ENCODE measurements at regions not wholly inside any gene's neighbourhood (a gene's known extent, or its start where the extent isn't known, plus 50 kb on each side); places are given as distances from the start of the nearest gene placed in this dataset.

DNA sequence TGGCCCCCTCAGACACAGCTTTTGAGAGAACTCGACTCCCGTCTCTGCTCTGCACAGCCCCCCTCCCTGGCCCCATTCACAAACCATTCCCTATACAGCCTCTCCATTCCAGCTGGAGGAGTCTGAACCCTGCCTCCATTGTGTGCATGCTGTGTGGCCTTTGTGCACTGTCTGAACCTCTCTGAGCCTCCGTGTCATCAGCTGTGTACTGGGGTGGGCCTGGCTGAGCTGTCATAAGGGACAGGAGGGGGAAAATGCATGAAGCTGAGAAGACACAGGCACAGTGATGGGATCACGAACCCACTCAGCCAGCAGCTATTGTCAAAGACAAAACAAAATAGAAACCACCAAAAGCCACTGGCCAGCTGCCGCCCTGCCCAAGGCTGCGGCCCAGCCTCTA is 130.8 kb downstream of the RFLNA start:
- no peak for DNase-seq

- no peak for DNase-seq
These were observed 129.6 kb downstream of the RFLNA start for GRCh38 chr12:124424516-124424905.

DNA sequence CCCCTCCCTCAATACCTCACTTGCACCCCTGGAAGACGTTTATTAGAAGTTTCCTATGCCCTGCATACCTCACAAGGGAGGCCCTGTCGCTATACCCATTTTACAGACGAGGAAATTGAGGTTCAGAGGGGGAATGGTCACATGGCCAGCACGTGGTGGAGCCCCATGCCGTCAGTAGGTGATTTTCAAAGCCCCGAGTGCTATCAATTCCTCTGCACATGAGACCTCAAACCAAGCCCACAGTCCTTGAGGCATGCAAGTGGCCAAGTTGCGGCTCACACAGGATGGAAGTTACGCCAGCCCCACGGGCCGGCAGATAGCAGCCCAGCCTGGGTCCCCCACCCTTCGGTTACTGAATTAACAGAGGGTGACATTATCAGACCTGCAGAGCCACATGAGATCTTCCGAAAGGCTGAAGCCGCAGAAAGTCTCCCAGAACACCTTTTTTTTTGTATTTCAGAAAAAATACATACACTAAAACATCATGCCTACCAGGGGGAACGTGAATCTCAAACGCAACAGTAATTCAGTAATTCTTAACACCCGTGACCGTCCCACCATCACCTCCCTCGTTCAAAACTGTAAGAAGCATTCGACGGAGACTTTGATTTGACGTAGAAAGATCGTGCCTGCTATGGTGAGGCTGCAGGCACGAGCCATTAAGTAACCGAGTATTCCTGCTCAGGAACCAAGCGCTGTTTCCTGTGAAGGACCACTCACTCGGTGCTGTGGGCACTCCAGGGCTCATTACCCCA is 129.0 kb downstream of the RFLNA start:
- no peak for DNase-seq

- peak; percentile 55 to 86 for DNase-seq
These were observed 128.0 kb downstream of the RFLNA start for GRCh38 chr12:124422570-124423523.

DNA sequence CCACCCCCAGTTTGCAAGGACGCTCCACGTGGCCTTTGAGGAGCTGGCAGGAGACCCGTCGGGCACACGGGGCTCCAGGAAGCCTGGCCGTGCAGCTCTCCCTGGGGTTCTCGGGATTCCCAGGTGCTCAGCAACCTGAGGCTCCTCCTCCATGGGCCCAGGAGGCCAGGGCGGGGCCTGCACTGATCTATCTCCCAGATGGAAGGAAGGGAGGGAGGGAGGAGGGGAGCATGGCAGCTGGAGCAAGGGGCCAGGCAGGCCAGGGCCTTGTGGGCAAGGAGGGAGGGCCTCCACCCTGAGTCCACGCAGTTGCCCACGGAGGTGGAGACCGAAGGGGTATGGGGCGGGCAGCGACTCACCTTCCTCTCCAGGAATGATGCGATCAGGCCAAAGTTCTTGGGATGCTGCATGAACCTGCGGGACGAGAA is 127.3 kb downstream of the RFLNA start:
- no peak for DNase-seq

- peak in 1 of 2 experiments; percentile 13 for DNase-seq
These were observed 126.2 kb downstream of the RFLNA start for GRCh38 chr12:124420996-124421674.

DNA sequence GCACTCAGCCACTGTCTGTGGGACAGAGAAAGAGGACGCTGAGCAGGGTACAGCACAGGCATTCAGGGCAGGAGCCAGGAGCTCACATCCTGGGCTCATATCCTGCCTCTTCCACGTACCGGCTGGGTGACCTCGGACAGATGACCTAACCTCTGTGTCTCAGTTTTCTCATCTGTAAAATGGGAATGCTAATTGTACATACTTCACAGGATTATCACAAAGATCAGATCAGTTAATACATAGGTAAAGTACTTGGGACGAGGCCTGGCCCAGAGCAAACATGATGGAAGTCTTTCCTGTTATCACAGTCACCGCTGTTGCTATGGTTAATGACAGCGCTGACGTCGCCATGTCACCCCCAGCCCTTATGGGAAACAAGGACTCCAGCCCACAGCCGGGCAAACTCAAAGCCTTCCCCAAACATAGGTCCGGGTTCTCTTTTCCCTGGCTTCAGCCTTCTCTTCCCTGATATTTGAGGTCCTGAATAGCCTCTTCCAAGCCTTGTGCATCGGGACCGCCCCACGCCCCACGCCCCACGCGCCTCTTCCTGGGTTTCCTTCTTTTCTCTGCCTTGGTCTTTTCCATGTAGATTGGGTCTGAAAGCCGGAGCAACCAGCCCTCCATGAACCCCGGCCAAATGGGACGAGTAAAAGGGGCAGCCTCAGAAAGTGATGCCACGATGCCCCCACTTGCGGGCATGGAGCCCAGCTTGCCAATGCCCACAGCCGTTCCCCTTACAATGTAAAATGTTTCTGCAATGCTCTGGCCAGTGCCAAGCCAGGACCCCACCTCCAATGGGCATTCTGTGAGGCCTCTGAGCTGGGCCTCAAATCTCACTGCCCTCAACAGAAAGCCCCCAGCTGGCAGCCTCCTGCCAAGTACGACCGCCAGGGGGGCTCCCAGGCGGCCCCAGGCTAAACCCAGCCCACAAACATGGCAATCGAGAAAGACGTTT is 125.4 kb downstream of the RFLNA start:
- DNase-seq: no peak

DNA sequence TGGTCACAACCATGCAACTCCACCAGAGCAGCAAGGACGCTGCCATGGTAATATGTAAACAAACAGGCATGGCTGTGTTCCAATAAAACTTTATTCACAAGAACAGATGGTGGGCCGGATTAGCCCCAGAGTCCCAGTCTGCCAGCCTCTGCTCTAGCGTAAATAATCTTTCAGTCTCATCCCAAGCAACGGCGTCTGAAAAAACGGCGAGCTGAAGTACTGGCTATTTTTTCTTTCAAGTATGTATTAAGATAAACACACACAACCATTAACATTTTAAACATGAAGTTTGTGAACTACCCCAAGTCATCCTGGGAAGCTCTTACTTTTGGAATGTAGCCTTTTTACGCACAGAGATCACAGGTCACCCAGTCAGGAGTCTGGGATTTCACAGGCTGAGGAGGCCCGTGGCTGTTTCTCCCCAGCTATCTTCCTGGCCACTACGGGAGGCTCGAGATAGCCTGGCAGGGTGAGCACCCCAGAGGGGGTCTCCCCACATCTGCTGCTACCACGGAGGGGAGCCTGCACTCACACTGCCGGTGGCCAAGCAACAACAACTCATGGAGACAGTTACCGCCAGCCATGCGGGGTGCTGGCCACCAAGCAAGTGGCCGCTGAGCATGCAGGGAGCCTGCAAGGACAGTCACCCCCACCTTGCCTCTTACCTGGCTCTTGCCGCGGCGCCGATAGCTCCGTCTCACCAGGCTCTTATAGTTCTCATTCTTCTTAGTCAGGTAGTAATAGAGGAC is 124.6 kb downstream of the RFLNA start:
- no peak for DNase-seq

GRCh38 chr12:124418791-124419190 is 123.9 kb downstream of the RFLNA start:
- no peak for DNase-seq

- no peak for DNase-seq
These were observed 123.3 kb downstream of the RFLNA start for GRCh38 chr12:124418156-124418555.

- no peak for DNase-seq
These were observed 121.9 kb downstream of the RFLNA start for GRCh38 chr12:124416516-124417395.

DNA sequence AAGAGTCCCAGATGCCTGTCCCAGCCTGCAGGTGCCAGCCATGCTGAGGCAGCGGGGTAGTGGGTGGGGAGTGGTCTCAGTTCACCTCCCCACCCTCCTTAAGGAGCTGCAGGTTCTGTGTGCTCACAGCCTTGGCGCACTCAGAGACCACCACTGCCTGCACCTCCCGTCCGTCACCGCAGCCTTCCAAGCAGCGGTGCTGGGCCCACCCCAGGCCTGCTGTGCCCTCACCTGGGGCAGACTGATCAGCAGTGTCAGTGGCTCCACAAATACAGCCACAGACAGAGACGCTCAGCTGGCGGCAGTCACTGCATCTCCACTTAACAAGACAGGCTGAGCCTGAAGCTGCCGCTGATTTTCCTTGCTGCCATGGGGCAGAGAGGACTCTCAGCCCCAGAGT is 120.2 kb downstream of the RFLNA start:
- no peak for DNase-seq

DNA sequence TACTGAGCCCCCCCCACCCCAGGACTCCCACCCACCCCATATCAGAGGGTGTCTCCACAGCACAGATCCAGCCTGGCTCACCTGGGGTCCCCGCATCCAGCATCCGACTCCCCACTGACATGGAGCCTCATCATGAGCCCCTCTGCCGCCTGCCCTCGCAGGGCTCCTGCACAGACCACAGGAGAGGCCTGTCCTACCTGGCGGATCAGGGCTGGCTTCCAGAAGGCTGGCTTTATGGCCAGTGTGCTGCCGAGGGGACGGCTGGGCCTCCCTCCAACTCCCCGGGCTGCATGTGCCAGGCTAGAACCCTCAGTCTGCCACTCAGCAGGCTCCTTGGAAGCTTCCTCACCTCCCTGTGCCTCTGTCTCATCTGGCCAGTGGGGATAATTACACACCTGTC is 119.0 kb downstream of the RFLNA start:
- DNase-seq: no peak

DNA sequence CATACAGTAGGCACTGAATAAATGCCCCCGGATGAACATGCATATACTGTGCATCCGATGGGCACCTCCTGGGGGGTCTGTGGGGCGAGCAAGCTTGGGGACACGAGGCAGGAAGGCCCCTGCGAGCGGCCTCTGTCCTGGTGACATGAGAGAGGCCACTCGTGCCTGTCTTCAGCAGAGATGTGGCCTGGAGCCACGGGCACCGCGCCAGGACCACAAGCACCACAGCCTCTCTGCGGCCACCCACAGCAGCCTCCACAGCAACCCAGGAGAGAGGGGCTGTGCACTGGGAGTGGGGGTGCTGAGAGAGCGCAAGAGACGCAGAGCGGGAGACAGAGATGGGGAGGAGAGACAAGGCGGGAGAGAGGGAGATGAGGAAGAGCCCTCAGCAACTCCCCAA is 118.5 kb downstream of the RFLNA start:
- DNase-seq: no peak

DNA sequence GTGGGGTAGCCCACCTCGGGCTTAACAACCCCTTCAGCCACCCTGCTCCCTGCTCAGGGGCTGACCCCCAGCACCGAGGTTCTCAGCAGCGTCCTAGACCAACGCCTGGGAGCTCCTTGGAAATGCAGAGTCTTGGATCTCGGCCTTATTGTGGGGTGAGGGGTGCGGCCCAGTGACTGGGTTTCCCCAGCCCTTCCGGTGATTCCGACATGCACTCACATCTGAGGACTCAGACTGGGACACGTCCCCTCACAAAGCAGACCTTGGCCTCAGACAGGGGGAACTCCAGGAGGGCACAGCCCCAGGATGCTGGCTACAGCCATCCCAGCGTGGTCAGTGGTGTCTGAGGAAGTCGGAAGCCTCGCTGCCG is 117.7 kb downstream of the RFLNA start:
- no peak for DNase-seq

- DNase-seq: no peak
These were observed 117.2 kb downstream of the RFLNA start for GRCh38 chr12:124411953-124412645.

GRCh38 chr12:124411281-124411878 is 116.5 kb downstream of the RFLNA start:
- DNase-seq: no peak

DNA sequence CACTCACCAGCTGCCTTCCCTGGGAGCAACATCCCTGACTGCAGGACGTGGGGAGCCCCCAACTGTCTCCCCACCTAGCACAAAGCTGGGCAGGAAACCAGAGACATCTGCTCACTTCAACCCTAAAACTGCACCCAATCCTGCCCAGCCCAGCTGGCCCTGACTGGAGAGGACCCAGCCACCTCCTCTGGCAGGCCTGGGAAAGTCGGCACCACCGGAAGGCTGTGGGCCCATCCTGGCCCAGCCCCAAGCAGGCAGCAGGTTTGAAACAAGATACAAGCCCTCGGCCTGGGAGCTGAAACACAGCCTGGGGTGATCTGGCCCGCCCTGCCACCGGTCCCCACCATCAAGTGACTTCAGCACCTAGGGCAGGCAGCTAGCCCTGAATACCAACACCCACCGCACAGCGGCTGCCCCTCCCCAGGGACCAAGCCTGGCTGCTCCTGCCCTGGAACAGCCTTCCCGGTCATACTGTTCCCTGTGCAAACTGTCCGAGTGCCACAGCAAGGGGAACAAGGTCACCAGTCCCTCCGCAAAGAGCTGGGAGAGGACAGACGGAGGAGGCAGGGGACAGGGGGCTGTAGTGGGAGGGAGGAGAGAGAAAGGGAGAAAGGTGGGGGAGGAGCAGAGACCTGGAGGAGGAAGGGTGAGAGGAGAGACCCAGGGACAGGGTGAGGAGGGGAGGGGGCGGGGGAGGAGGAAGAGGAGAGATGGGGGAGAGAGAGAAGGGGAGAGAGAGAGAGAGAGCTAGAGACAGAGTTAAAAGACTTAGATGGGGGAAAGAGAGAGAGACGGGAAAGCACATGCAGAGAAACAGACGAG is 115.7 kb downstream of the RFLNA start:
- no peak for DNase-seq
